ENCODE measurements at regions not wholly inside any gene's neighbourhood (a gene's known extent, or its start where the extent isn't known, plus 50 kb on each side); places are given as distances from the start of the nearest gene placed in this dataset.
A peak's percentile ranks its signal among the peaks of the same experiment; 100 is the strongest.

- no peak for TF ChIP-seq PHF20 (IDR thresholded peaks at IDR 0.05; ENCODE audit: partially characterized antibody)
- no peak for TF ChIP-seq ZNF133 (CRISPR knock-in tag; IDR thresholded peaks at IDR 0.05)
- no peak for TF ChIP-seq ZNF644 (tag; IDR thresholded peaks at IDR 0.05; ENCODE audit: low read depth)
Observed at GRCh38 chr4:131459430-131460101, 1689.5 kb upstream of the PCDH10 start (continued).

- no TSS peak for BruUV-seq (replicated peaks)
- no peaks in the 10 kb centered on the region for H3K4me1 ChIP-seq (replicated peaks in 1 of 2; ENCODE audit: control insufficient read depth in 2 of 2, insufficient read depth in 2 of 2, low read length in 2 of 2)
- ATAC-seq (no peak), DNase-seq (ENCODE audit: extremely low read depth in 1 of 4, low spot score in 3 of 4) (no peak), FAIRE-seq (no peak)
- no peaks in the 10 kb centered on the region; the same call in 1 of the 2 replicates for H3K9me3 ChIP-seq (replicated peaks; ENCODE audit: control insufficient read depth, insufficient read depth, low read depth, low read length)
- no peaks in the 10 kb centered on the region for H3K9me1 ChIP-seq (ENCODE audit: control insufficient read depth, insufficient read depth, low read length)
- no peak overlapping the region for H3K9ac ChIP-seq (ENCODE audit: insufficient read depth in 1 of 2, low read depth in 2 of 2, low read length in 2 of 2)
- no peaks in the 10 kb centered on the region for H3K36me3 ChIP-seq (ENCODE audit: control insufficient read depth, insufficient read depth, low read length)
- ChIA-PET CTCF (ENCODE audit: low intra/inter-chr PET ratio) (no interaction called here), POLR2A (no interaction called here)
- H2AFZ ChIP-seq (ENCODE audit: low read depth, low read length) = no peak overlapping the region
- no peaks in the 10 kb centered on the region for H3K27me3 ChIP-seq (ENCODE audit: control insufficient read depth in 2 of 2, insufficient read depth in 2 of 2, low read length in 2 of 2)
- intact Hi-C loops (cut with micrococcal nuclease) = no loop called here
- no peaks in the 10 kb centered on the region for H3K79me2 ChIP-seq (ENCODE audit: control insufficient read depth, insufficient read depth, low read length)
- H3K27ac ChIP-seq (ENCODE audit: extremely low read depth, low read depth, low read length) = no peak overlapping the region
- no peak overlapping the region for H3K4me2 ChIP-seq (ENCODE audit: insufficient read depth, low read length)
- TF ChIP-seq ZC3H11A (IDR thresholded peaks at IDR 0.05; ENCODE audit: low read depth, low read length) (no peak), POLR2H (tag; IDR thresholded peaks at IDR 0.05; ENCODE audit: low read depth) (no peak), MAFF (IDR thresholded peaks at IDR 0.05; ENCODE audit: low read length) (peak; percentile 90), ZNF316 (IDR thresholded peaks at IDR 0.05) (peak; percentile 85), MAFK (IDR thresholded peaks at IDR 0.05; ENCODE audit: low read length) (peak; percentile 92), MAFG (tag; conservative IDR thresholded peaks at IDR 0.05) (peak; percentile 85), ZBTB34 (CRISPR knock-in tag; IDR thresholded peaks at IDR 0.05) (no peak), C11orf30 (IDR thresholded peaks at IDR 0.05; ENCODE audit: low read depth) (peak; percentile 62; the same call in 1 of the 2 replicates)
- H3K4me3 ChIP-seq = no peak overlapping the region
- in situ Hi-C loops (cut with MboI) = no loop called here
- H4K20me1 ChIP-seq (replicated peaks; ENCODE audit: control insufficient read depth, insufficient read depth, low read length) = no peaks in the 10 kb centered on the region
Observed at GRCh38 chr4:131470360-131470759, 1678.7 kb upstream of the PCDH10 start.
